H1 (cell line): ENCODE measurements at regions not wholly inside any gene's neighbourhood (a gene's known extent, or its start where the extent isn't known, plus 50 kb on each side); places are given as distances from the start of the nearest gene placed in this dataset.

ENCODE experiments used
- CTCF ChIA-PET: fragments of 300-600 bp; sonication (Branson Sonifier 250); formaldehyde crosslinking; loops from one replicate; lab custom pipeline; 2021; ENCODE audit not compliant: partially characterized antibody; lab: Charles Lee
- POLR2A ChIA-PET: fragments of 300-600 bp; sonication (Branson Sonifier 250); formaldehyde crosslinking; loops from one replicate; lab custom pipeline; 2021; ENCODE audit warnings: inconsistent platforms; ENCODE audit not compliant: partially characterized antibody; lab: Charles Lee
- DNase-seq, 2 experiments: peaks; one replicate each; pipeline versions ENCODE4 v3.0.0 to v3.0.0-alpha.2; 2010 to 2022; ENCODE audit warnings: low spot score in 2 of 2, low read depth in 1 of 2, mixed read lengths in 1 of 2
- FAIRE-seq: peaks from 2 replicates; lab custom pipeline; 2011; peaks lifted over from hg19 to GRCh38; lab: Jason Lieb, UNC
- H2AFZ ChIP-seq: 2 replicates; pipeline ENCODE4 v1.8.1; 2012; ENCODE audit warnings: low read length, inconsistent platforms
- H2AK5ac ChIP-seq: 2 replicates; pipeline ENCODE4 v1.6.1; 2013; ENCODE audit warnings: low read depth, low read length
- H2BK120ac ChIP-seq: replicated peaks from 2 replicates; pipeline ENCODE3; 2013; ENCODE audit warnings: low read depth, low read length, inconsistent platforms
- H2BK12ac ChIP-seq: 2 replicates; pipeline ENCODE4 v1.6.1; 2013; ENCODE audit warnings: low read depth, low read length
- H2BK15ac ChIP-seq: 2 replicates; pipeline ENCODE4 v1.6.1; 2013; ENCODE audit warnings: low read length
- H2BK20ac ChIP-seq: 2 replicates; pipeline ENCODE4 v1.6.1; 2013; ENCODE audit warnings: low read length
- H2BK5ac ChIP-seq: 2 replicates; pipeline ENCODE4 v1.6.1; 2013; ENCODE audit warnings: low read depth, low read length
- H3K14ac ChIP-seq: 2 replicates; pipeline ENCODE4 v1.6.1; 2013; ENCODE audit warnings: inconsistent platforms; ENCODE audit not compliant: insufficient read length
- H3K18ac ChIP-seq: 2 replicates; pipeline ENCODE4 v1.6.1; 2013; ENCODE audit warnings: low read length; ENCODE audit errors: extremely low read depth
- H3K23ac ChIP-seq: 2 replicates; pipeline ENCODE4 v1.6.1; 2013; ENCODE audit warnings: inconsistent platforms; ENCODE audit not compliant: insufficient read length
- H3K23me2 ChIP-seq: 2 replicates; pipeline ENCODE4 v1.6.1; 2013; ENCODE audit warnings: low read depth, low read length
- H3K27ac ChIP-seq: 2 replicates; pipeline ENCODE4 v1.6.1; 2011; ENCODE audit warnings: low read depth, low read length, inconsistent platforms
- H3K27me3 ChIP-seq, 4 experiments: replicated peaks in 1 of 4; 1 replicate in 1 of 4; 2 replicates in 3 of 4; pipeline versions ENCODE4 v1.6.1 to v1.8.1; 2011 to 2013; ENCODE audit warnings: low read length in 3 of 4, mild to moderate bottlenecking in 3 of 4, inconsistent platforms in 2 of 4, mixed read lengths in 2 of 4, moderate library complexity in 1 of 4; ENCODE audit not compliant: control insufficient read depth in 3 of 4, insufficient read depth in 3 of 4; ENCODE audit errors: extremely low read depth in 1 of 4
- H3K36me3 ChIP-seq, 4 experiments: 2 replicates each; pipeline versions ENCODE4 v1.6.1 to v1.8.1; 2011 to 2013; ENCODE audit warnings: mild to moderate bottlenecking in 4 of 4, low read length in 3 of 4, moderate library complexity in 2 of 4, control low read depth in 1 of 4, inconsistent platforms in 1 of 4; ENCODE audit not compliant: insufficient read depth in 4 of 4, control insufficient read depth in 2 of 4
- H3K4ac ChIP-seq: replicated peaks from 2 replicates; pipeline ENCODE3; 2013; ENCODE audit warnings: low read length, low read depth, mixed read lengths, inconsistent platforms; ENCODE audit not compliant: insufficient read length
- H3K4me1 ChIP-seq, 4 experiments: replicated peaks in 1 of 4; 1 replicate in 1 of 4; 2 replicates in 3 of 4; pipeline versions ENCODE4 v1.6.1 to v1.8.1; 2011 to 2013; ENCODE audit warnings: low read length in 3 of 4, inconsistent platforms in 2 of 4, mixed read lengths in 1 of 4; ENCODE audit not compliant: insufficient read depth in 4 of 4, control insufficient read depth in 3 of 4
- H3K4me2 ChIP-seq, 2 experiments: 2 replicates each; pipeline versions ENCODE4 v1.6.1 to v1.8.1; 2011 to 2013; ENCODE audit warnings: low read depth in 2 of 2, low read length in 2 of 2, control low read depth in 1 of 2, inconsistent platforms in 1 of 2, mild to moderate bottlenecking in 1 of 2; ENCODE audit not compliant: insufficient read depth in 1 of 2
- H3K4me3 ChIP-seq, 4 experiments: fragments of 200-600, 300-600 bp in 1 of 4; sonication (generic), shearing (Covaris generic), sonication (Bioruptor Twin) in 1 of 4; 2 replicates each; pipeline versions ENCODE4 v1.5.1 to v1.8.1; 2011 to 2016; ENCODE audit warnings: low read length in 4 of 4, low read depth in 3 of 4, control low read depth in 2 of 4, inconsistent platforms in 2 of 4, mild to moderate bottlenecking in 2 of 4, mixed read lengths in 1 of 4, moderate library complexity in 1 of 4; ENCODE audit not compliant: insufficient read depth in 2 of 4; ENCODE audit errors: extremely low read depth in 1 of 4
- H3K56ac ChIP-seq: replicated peaks from 2 replicates; pipeline ENCODE3; 2013; ENCODE audit warnings: low read depth, mild to moderate bottlenecking, mixed read lengths, low read length, inconsistent platforms; ENCODE audit not compliant: insufficient read length
- H3K79me1 ChIP-seq: 2 replicates; pipeline ENCODE4 v1.6.1; 2013; ENCODE audit warnings: low read depth, low read length, control low read depth
- H3K79me2 ChIP-seq, 2 experiments: 2 replicates each; pipeline versions ENCODE4 v1.6.1 to v1.8.1; 2012 to 2013; ENCODE audit warnings: low read length in 2 of 2, mild to moderate bottlenecking in 2 of 2, inconsistent platforms in 1 of 2; ENCODE audit not compliant: insufficient read depth in 2 of 2, control insufficient read depth in 1 of 2
- H3K9ac ChIP-seq, 4 experiments: replicated peaks in 1 of 4; 1 replicate in 1 of 4; 2 replicates in 3 of 4; pipeline versions ENCODE4 v1.6.1 to v1.8.1; 2011 to 2013; ENCODE audit warnings: low read depth in 3 of 4, low read length in 3 of 4, control low read depth in 2 of 4, mild to moderate bottlenecking in 2 of 4, moderate library complexity in 2 of 4, inconsistent platforms in 1 of 4; ENCODE audit errors: extremely low read depth in 1 of 4
- H3K9me3 ChIP-seq, 2 experiments: 2 replicates each; pipeline versions ENCODE4 v1.6.1 to v1.8.1; 2012 to 2013; ENCODE audit warnings: mild to moderate bottlenecking in 2 of 2, moderate library complexity in 2 of 2, control low read depth in 1 of 2, inconsistent platforms in 1 of 2, low read depth in 1 of 2, low read length in 1 of 2, mixed read lengths in 1 of 2; ENCODE audit not compliant: insufficient read depth in 2 of 2
- H4K20me1 ChIP-seq, 2 experiments: replicated peaks in 1 of 2; 2 replicates each; pipeline versions ENCODE3 to v1.8.1; 2011 to 2013; ENCODE audit warnings: inconsistent platforms in 2 of 2, low read length in 2 of 2, mild to moderate bottlenecking in 1 of 2; ENCODE audit not compliant: insufficient read depth in 2 of 2, control insufficient read depth in 1 of 2
- H4K5ac ChIP-seq: 2 replicates; pipeline ENCODE4 v1.6.1; 2013; ENCODE audit warnings: low read length, low read depth, mixed read lengths, inconsistent platforms; ENCODE audit not compliant: insufficient read length
- H4K8ac ChIP-seq: 2 replicates; pipeline ENCODE4 v1.8.0; 2013; ENCODE audit warnings: mild to moderate bottlenecking, moderate library complexity, low read length, inconsistent platforms; ENCODE audit not compliant: insufficient read depth; ENCODE audit errors: extremely low read depth
- H4K91ac ChIP-seq: replicated peaks from 2 replicates; pipeline ENCODE3; 2013; ENCODE audit warnings: low read length, mixed read lengths, inconsistent platforms; ENCODE audit not compliant: insufficient read length
- ASH2L ChIP-seq: fragments of 200-600, 300-600 bp; sonication (generic); IDR thresholded peaks from one replicate; pipeline ENCODE4 v1.7.1; 2017; ENCODE audit warnings: low read length
- ATF2 ChIP-seq: IDR thresholded peaks from 2 replicates; pipeline ENCODE4 v1.6.1; 2012; ENCODE audit warnings: low read length, inconsistent platforms
- CEBPB ChIP-seq: IDR thresholded peaks from 2 replicates; pipeline ENCODE4 v1.6.1; 2012; ENCODE audit warnings: low read depth, low read length
- EP300 ChIP-seq, 2 experiments: IDR thresholded peaks; 1 replicate in 1 of 2; 2 replicates in 1 of 2; pipeline ENCODE4 v1.6.1; 2011 to 2012; ENCODE audit warnings: low read depth in 2 of 2, low read length in 2 of 2, mild to moderate bottlenecking in 2 of 2, borderline replicate concordance in 1 of 2, inconsistent platforms in 1 of 2, moderate library complexity in 1 of 2
- GABPA ChIP-seq: IDR thresholded peaks from 2 replicates; pipeline ENCODE4 v1.6.1; 2011; ENCODE audit warnings: mild to moderate bottlenecking, low read length, moderate library complexity, borderline replicate concordance; ENCODE audit not compliant: insufficient read depth
- GTF2F1 ChIP-seq: IDR thresholded peaks from 2 replicates; pipeline ENCODE4 v1.6.1; 2012; ENCODE audit warnings: low read depth, low read length, improper control_type of control experiment, borderline replicate concordance
- NANOG ChIP-seq: IDR thresholded peaks from 2 replicates; pipeline ENCODE4 v1.6.1; 2011; ENCODE audit warnings: low read length, low read depth, mild to moderate bottlenecking, inconsistent platforms; ENCODE audit not compliant: insufficient read depth, poor library complexity, severe bottlenecking
- NRF1 ChIP-seq: IDR thresholded peaks from 2 replicates; pipeline ENCODE4 v1.6.1; 2011; ENCODE audit warnings: mild to moderate bottlenecking, low read depth, low read length, improper control_type of control experiment
- SUZ12 ChIP-seq: fragments of 200-600 bp; sonication (generic); IDR thresholded peaks from 2 replicates; pipeline ENCODE4 v1.6.1; 2012; ENCODE audit warnings: mild to moderate bottlenecking, inconsistent platforms, low read length, moderate library complexity, mixed read lengths
- TEAD4 ChIP-seq: IDR thresholded peaks from 2 replicates; pipeline ENCODE4 v1.6.1; 2012; ENCODE audit warnings: low read depth, low read length, inconsistent platforms, mixed read lengths
- YY1 ChIP-seq: IDR thresholded peaks from 2 replicates; pipeline ENCODE4 v1.6.1; 2011; ENCODE audit warnings: low read depth, mild to moderate bottlenecking, low read length
- WGBS, 2 experiments: shearing (Covaris generic) in 1 of 2; methylation state at CpG; one replicate each; pipeline versions ENCODE4 v1.1.6 to v1.1.7; 2013 to 2015; ENCODE audit warnings: low lambda C conversion rate in 2 of 2, mixed read lengths in 2 of 2, inconsistent platforms in 1 of 2, low coverage in 1 of 2, missing lambda C conversion rate in 1 of 2; ENCODE audit not compliant: insufficient replicate concordance in 2 of 2, insufficient coverage in 1 of 2, insufficient read length in 1 of 2; ENCODE audit errors: extremely low coverage in 1 of 2, missing lambda C conversion rate in 1 of 2; 5-methylcytosine and 5-hydroxymethylcytosine counted together

GRCh38 chr5:116898917-116899316 is 324.3 kb upstream of the SEMA6A start:
- Histone ChIP-seq H2BK12ac (no peak overlapping the region), H4K91ac (no peak overlapping the region), H3K4me3 (no peak overlapping the region), H3K4me2 (no peak overlapping the region), H3K23ac (no peak overlapping the region), H2BK15ac (no peak overlapping the region), H3K14ac (no peak overlapping the region), H4K8ac (no peak overlapping the region), H2BK120ac (no peak overlapping the region), H3K9me3 (no peaks in the 10 kb centered on the region), H3K36me3 (no peaks in the 10 kb centered on the region), H3K56ac (no peak overlapping the region), H3K27ac (no peak overlapping the region), H2AFZ (no peak overlapping the region), H3K9ac (no peak overlapping the region), H4K5ac (no peak overlapping the region), H3K4me1 (no peaks in the 10 kb centered on the region), H3K27me3 (no peaks in the 10 kb centered on the region), H2AK5ac (no peak overlapping the region), H3K4ac (no peak overlapping the region), H2BK20ac (no peak overlapping the region), H2BK5ac (no peak overlapping the region), H3K18ac (no peak overlapping the region), H3K23me2 (no peaks in the 10 kb centered on the region), H3K79me2 (no peaks in the 10 kb centered on the region), H3K79me1 (no peaks in the 10 kb centered on the region), H4K20me1 (no peaks in the 10 kb centered on the region)
- FAIRE-seq (no peak), DNase-seq (no peak)
- ChIA-PET CTCF (interaction anchor here (1.4 kb wide), 1 partner anchor 49 kb away, joined by 3 read pairs; no protein-coding TSS in a partner anchor), POLR2A (interaction anchor here (0.6 kb wide), 1 partner anchor 407 kb away, joined by 3 read pairs; no protein-coding TSS in a partner anchor)
- 84% methylated on average over 2 of the region's 2 CpGs; no CpG with 5 or more reads in 1 of the 2 experiments for WGBS, 2 experiments
- TF ChIP-seq ASH2L (no peak), GABPA (no peak), NRF1 (no peak), EP300 (IDR thresholded peaks at IDR 0.05; ENCODE audit: borderline replicate concordance in 1 of 2, low read depth in 2 of 2, low read length in 2 of 2) (no peak), YY1 (no peak), NANOG (no peak), ATF2 (no peak), GTF2F1 (no peak), CEBPB (no peak), TEAD4 (no peak), SUZ12 (no peak)
